IMR-90 (cell line): ENCODE measurements at regions not wholly inside any gene's neighbourhood (a gene's known extent, or its start where the extent isn't known, plus 50 kb on each side); places are given as distances from the start of the nearest gene placed in this dataset.

Source experiments
- ATAC-seq: fragments of 200-7000 bp; cut with Tn5 transposase; 2 replicates; pipeline ENCODE4 v1.9.1; 2020; ENCODE audit warnings: low read depth, mild to moderate bottlenecking, moderate library complexity
- BruUV-seq: library from RNA; stranded (reverse); fragments of 400-500 nt; replicated peaks from 2 replicates; lab custom pipeline; 2021; lab: Mats Ljungman, UMichigan
- CTCF ChIA-PET: fragments of 300-600 bp; formaldehyde crosslinking; extraction: SDS; loops from one replicate; lab custom pipeline; 2021; ENCODE audit warnings: antibody characterized with exemption; lab: Yijun Ruan, JAX
- POLR2A ChIA-PET: fragments of 300-600 bp; sonication (Branson Sonifier 250); formaldehyde crosslinking; loops from one replicate; lab custom pipeline; 2022; ENCODE audit warnings: antibody characterized with exemption; ENCODE audit not compliant: unreplicated experiment; lab: Charles Lee
- DNase-seq: peaks from one replicate; pipeline ENCODE4 v3.0.0; 2013
- H2AFZ ChIP-seq: replicated peaks from 2 replicates; pipeline ENCODE3; 2013; ENCODE audit warnings: low read length, mild to moderate bottlenecking; ENCODE audit not compliant: poor library complexity
- H2AK5ac ChIP-seq: 2 replicates; pipeline ENCODE4 v1.6.1; 2013; ENCODE audit warnings: low read depth, low read length, inconsistent platforms
- H2AK9ac ChIP-seq: replicated peaks from 2 replicates; pipeline ENCODE3; 2013; ENCODE audit warnings: mild to moderate bottlenecking, low read depth, low read length, moderate library complexity; ENCODE audit not compliant: poor library complexity
- H2BK120ac ChIP-seq: 2 replicates; pipeline ENCODE4 v1.6.1; 2013; ENCODE audit warnings: low read depth, low read length, inconsistent platforms
- H2BK15ac ChIP-seq: 3 replicates; pipeline ENCODE4 v1.6.1; 2013; ENCODE audit warnings: low read depth, low read length, inconsistent platforms
- H2BK20ac ChIP-seq: 2 replicates; pipeline ENCODE4 v1.6.1; 2013; ENCODE audit warnings: low read depth, mild to moderate bottlenecking, inconsistent platforms, low read length, moderate library complexity
- H2BK5ac ChIP-seq: 2 replicates; pipeline ENCODE4 v1.6.1; 2013; ENCODE audit warnings: mild to moderate bottlenecking, low read depth, low read length, inconsistent platforms; ENCODE audit not compliant: poor library complexity, severe bottlenecking
- H3K14ac ChIP-seq: replicated peaks from 2 replicates; pipeline ENCODE4 v1.6.1; 2013; ENCODE audit warnings: low read depth, low read length, inconsistent platforms
- H3K18ac ChIP-seq: 2 replicates; pipeline ENCODE4 v1.6.1; 2013; ENCODE audit warnings: low read depth, low read length, control low read depth
- H3K23ac ChIP-seq: 2 replicates; pipeline ENCODE4 v1.6.1; 2013; ENCODE audit warnings: low read depth, low read length, inconsistent platforms
- H3K27ac ChIP-seq: 2 replicates; pipeline ENCODE4 v1.5.1; 2013; ENCODE audit warnings: mild to moderate bottlenecking, control low read depth, low read length; ENCODE audit not compliant: insufficient read depth
- H3K27me3 ChIP-seq: 2 replicates; pipeline ENCODE4 v1.6.1; 2013; ENCODE audit warnings: low read length; ENCODE audit not compliant: control insufficient read depth, insufficient read depth
- H3K36me3 ChIP-seq: 2 replicates; pipeline ENCODE4 v1.6.1; 2013; ENCODE audit warnings: low read length, mixed read lengths; ENCODE audit not compliant: control insufficient read depth, insufficient read depth
- H3K4ac ChIP-seq: 2 replicates; pipeline ENCODE4 v1.6.1; 2013; ENCODE audit warnings: low read depth, low read length, inconsistent platforms
- H3K4me1 ChIP-seq: 2 replicates; pipeline ENCODE4 v1.6.1; 2013; ENCODE audit warnings: low read length, mixed read lengths; ENCODE audit not compliant: control insufficient read depth, insufficient read depth
- H3K4me2 ChIP-seq: 2 replicates; pipeline ENCODE4 v1.6.1; 2013; ENCODE audit warnings: low read depth, mild to moderate bottlenecking, control low read depth, low read length, moderate library complexity
- H3K4me3 ChIP-seq: 2 replicates; pipeline ENCODE4 v1.5.1; 2013; ENCODE audit warnings: low read depth, mild to moderate bottlenecking, control low read depth, low read length, moderate library complexity; ENCODE audit not compliant: insufficient read depth
- H3K56ac ChIP-seq: 2 replicates; pipeline ENCODE4 v1.6.1; 2013; ENCODE audit warnings: low read length, inconsistent platforms; ENCODE audit not compliant: insufficient read depth; ENCODE audit errors: extremely low read depth
- H3K79me1 ChIP-seq, 2 experiments: 2 replicates each; pipeline ENCODE4 v1.6.1; 2013; ENCODE audit warnings: low read length in 2 of 2, inconsistent platforms in 1 of 2, low read depth in 1 of 2
- H3K9ac ChIP-seq: 2 replicates; pipeline ENCODE4 v1.6.1; 2013; ENCODE audit warnings: low read depth, low read length, control low read depth
- H3K9me1 ChIP-seq: 2 replicates; pipeline ENCODE4 v1.6.1; 2013; ENCODE audit warnings: low read length, inconsistent platforms; ENCODE audit not compliant: insufficient read depth
- H3K9me3 ChIP-seq: 2 replicates; pipeline ENCODE4 v1.6.1; 2013; ENCODE audit warnings: low read length; ENCODE audit not compliant: control insufficient read depth, insufficient read depth
- H4K20me1 ChIP-seq: 2 replicates; pipeline ENCODE4 v1.6.1; 2013; ENCODE audit warnings: low read length, inconsistent platforms; ENCODE audit not compliant: insufficient read depth
- H4K5ac ChIP-seq: 2 replicates; pipeline ENCODE4 v1.6.1; 2013; ENCODE audit warnings: mild to moderate bottlenecking, low read depth, low read length, control low read depth
- H4K8ac ChIP-seq, 2 experiments: 2 replicates each; pipeline ENCODE4 v1.6.1; 2013; ENCODE audit warnings: low read depth in 2 of 2, low read length in 2 of 2, control low read depth in 1 of 2, inconsistent platforms in 1 of 2
- H4K91ac ChIP-seq: 2 replicates; pipeline ENCODE4 v1.6.1; 2013; ENCODE audit warnings: low read depth, low read length, inconsistent platforms; ENCODE audit not compliant: insufficient read depth
- BHLHE40 ChIP-seq: fragments of 150-350 bp; IDR thresholded peaks from 2 replicates; pipeline ENCODE4 v1.6.1; 2016; ENCODE audit warnings: mild to moderate bottlenecking, low read depth, low read length
- CEBPB ChIP-seq: IDR thresholded peaks from 2 replicates; pipeline ENCODE4 v1.6.1; 2012; ENCODE audit warnings: low read depth, low read length, improper control_type of control experiment
- CHD1 ChIP-seq: IDR thresholded peaks from 2 replicates; pipeline ENCODE4 v1.6.1; 2012; ENCODE audit warnings: low read depth, low read length, improper control_type of control experiment
- MXI1 ChIP-seq: IDR thresholded peaks from 2 replicates; pipeline ENCODE4 v1.6.1; 2012; ENCODE audit warnings: low read depth, mild to moderate bottlenecking, low read length, moderate library complexity, borderline replicate concordance
- RAD21 ChIP-seq: IDR thresholded peaks from 2 replicates; pipeline ENCODE4 v1.6.1; 2012; ENCODE audit warnings: low read length, improper control_type of control experiment
- WGBS, 2 experiments: methylation state at CpG; one replicate each; pipeline versions ENCODE4 v1.1.5 to v1.1.7; 2013; ENCODE audit warnings: missing lambda C conversion rate in 2 of 2; ENCODE audit not compliant: insufficient read length in 1 of 2; ENCODE audit errors: extremely low coverage in 2 of 2; 5-methylcytosine and 5-hydroxymethylcytosine counted together
- dilution Hi-C: fragments of 300-500 bp; cut with HindIII; formaldehyde crosslinking; loops from one replicate; pipeline ENCODE4 v1.14.3; 2018; ENCODE audit warnings: low sequenced_read_pairs; ENCODE audit not compliant: unreplicated experiment
- in situ Hi-C: fragments of 300-500 bp; cut with MboI; formaldehyde crosslinking; loops from 3 replicates; pipeline ENCODE4 v1.14.3; 2019; ENCODE audit warnings: low sequenced_read_pairs, inconsistent platforms, mixed read lengths
- intact Hi-C: fragments of 100-400 bp; cut with micrococcal nuclease; formaldehyde crosslinking; loops from 2 replicates; pipeline ENCODE4 v1.10.0; 2022

GRCh38 chr14:58941629-58942028, 246.8 kb upstream of the DAAM1 start:
- Histone ChIP-seq H4K91ac (no peak overlapping the region), H3K4ac (no peak overlapping the region), H2AK5ac (no peak overlapping the region), H2BK15ac (no peak overlapping the region), H2BK20ac (no peak overlapping the region), H3K18ac (no peak overlapping the region), H2BK5ac (no peak overlapping the region), H3K9me1 (peaks cover 9% of the 10 kb centered on the region), H3K4me1 (peaks cover 4% of the 10 kb centered on the region), H4K20me1 (peaks cover 5% of the 10 kb centered on the region; the same call in 1 of the 2 replicates), H4K8ac (no peak overlapping the region), H3K27me3 (peaks cover 38% of the 10 kb centered on the region), H3K27ac (no peak overlapping the region), H2AFZ (no peak overlapping the region), H3K4me3 (no peak overlapping the region), H3K9me3 (peaks cover 2% of the 10 kb centered on the region), H3K56ac (no peak overlapping the region), H2AK9ac (no peak overlapping the region), H3K23ac (no peak overlapping the region), H3K79me1 (no peaks in the 10 kb centered on the region), H3K9ac (no peak overlapping the region), H3K4me2 (no peak overlapping the region), H2BK120ac (no peak overlapping the region), H4K5ac (no peak overlapping the region), H3K36me3 (no peaks in the 10 kb centered on the region), H3K14ac (peak overlapping the region; percentile 23; the same call in 1 of the 2 replicates)
- no CpG with 5 or more reads among the region's 2 CpGs for WGBS, 2 experiments
- in situ Hi-C loops (no loop called here), intact Hi-C loops (no loop called here), dilution Hi-C loops (no loop called here)
- TF ChIP-seq RAD21 (no peak), BHLHE40 (no peak), MXI1 (no peak), CEBPB (no peak), CHD1 (no peak)
- ChIA-PET CTCF (no interaction called here), POLR2A (interaction anchor here (1.2 kb wide), 1 partner anchor 13 kb away, joined by 3 read pairs; no protein-coding TSS in a partner anchor)
- BruUV-seq: no TSS peak
- ATAC-seq: peak; percentile 88
- peak; percentile 64 for DNase-seq
